AG04450 (cell line): ENCODE measurements at regions not wholly inside any gene's neighbourhood (a gene's known extent, or its start where the extent isn't known, plus 50 kb on each side); places are given as distances from the start of the nearest gene placed in this dataset.

Experiments
- CTCF ChIA-PET: fragments of 300-600, 350-600 bp; formaldehyde crosslinking; extraction: SDS; loops from one replicate; lab custom pipeline; 2022; ENCODE audit warnings: antibody characterized with exemption, inconsistent platforms; lab: Charles Lee
- POLR2A ChIA-PET: fragments of 350-600 bp; formaldehyde crosslinking; extraction: SDS; loops from one replicate; lab custom pipeline; 2021; ENCODE audit warnings: antibody characterized with exemption, inconsistent platforms; lab: Yijun Ruan, JAX
- DNase-seq: peaks from one replicate; pipeline ENCODE4 v3.0.0-alpha.2; 2011; ENCODE audit warnings: low read depth, low spot score
- H3K27ac ChIP-seq: one replicate; pipeline ENCODE4 v1.5.1; 2012; ENCODE audit warnings: low read depth, low read length, control low read depth
- H3K27me3 ChIP-seq: one replicate; pipeline ENCODE4 v1.6.0; 2012; ENCODE audit warnings: low read length; ENCODE audit not compliant: control insufficient read depth, insufficient read depth
- H3K4me3 ChIP-seq: 2 replicates; pipeline ENCODE4 v1.5.1; 2011; ENCODE audit warnings: mild to moderate bottlenecking, low read depth, low read length, control low read depth
- H3K9me3 ChIP-seq: 2 replicates; pipeline ENCODE4 v1.5.1; 2012; ENCODE audit warnings: low read length; ENCODE audit not compliant: control insufficient read depth, insufficient read depth
- CTCF ChIP-seq: IDR thresholded peaks from 2 replicates; pipeline ENCODE4 v1.5.1; 2011; ENCODE audit warnings: low read depth, low read length, control low read depth, inconsistent platforms

- Histone ChIP-seq H3K27ac (no peak overlapping the region), H3K9me3 (no peaks in the 10 kb centered on the region), H3K4me3 (no peak overlapping the region), H3K27me3 (no peaks in the 10 kb centered on the region)
- no peak for TF ChIP-seq CTCF
- ChIA-PET CTCF (no interaction called here), POLR2A (no interaction called here)
- no peak for DNase-seq
Observed at GRCh38 chr2:147560810-147561535, 283.9 kb upstream of the ACVR2A start.

GRCh38 chr2:147559070-147559725, 285.6 kb upstream of the ACVR2A start:
- TF ChIP-seq CTCF: no peak
- CTCF ChIA-PET: no interaction called here
- Histone ChIP-seq H3K27me3 (no peaks in the 10 kb centered on the region), H3K27ac (no peak overlapping the region), H3K4me3 (no peak overlapping the region), H3K9me3 (no peaks in the 10 kb centered on the region)
- DNase-seq: no peak
- POLR2A ChIA-PET: no interaction called here

- no peak for DNase-seq
- ChIA-PET POLR2A (no interaction called here), CTCF (no interaction called here)
- TF ChIP-seq CTCF: no peak
- Histone ChIP-seq H3K9me3 (no peaks in the 10 kb centered on the region), H3K4me3 (no peak overlapping the region), H3K27ac (no peak overlapping the region), H3K27me3 (no peaks in the 10 kb centered on the region)
Observed at GRCh38 chr2:147558620-147559019, 286.2 kb upstream of the ACVR2A start.

- H3K4me3 ChIP-seq: no peak overlapping the region
- H3K27ac ChIP-seq: no peak overlapping the region
- no peak for TF ChIP-seq CTCF
- no peaks in the 10 kb centered on the region for H3K27me3 ChIP-seq
- H3K9me3 ChIP-seq: no peaks in the 10 kb centered on the region
- POLR2A ChIA-PET: no interaction called here
- DNase-seq: no peak
- CTCF ChIA-PET: no interaction called here
Observed at GRCh38 chr2:147554521-147555107, 290.2 kb upstream of the ACVR2A start.

GRCh38 chr2:147553775-147554271, 291.0 kb upstream of the ACVR2A start:
- CTCF ChIA-PET: no interaction called here
- Histone ChIP-seq H3K27me3 (no peaks in the 10 kb centered on the region), H3K4me3 (no peak overlapping the region), H3K27ac (no peak overlapping the region), H3K9me3 (no peaks in the 10 kb centered on the region)
- no peak for DNase-seq
- no peak for TF ChIP-seq CTCF
- POLR2A ChIA-PET: no interaction called here
